HCT116 (cell line): ENCODE measurements at regions not wholly inside any gene's neighbourhood (a gene's known extent, or its start where the extent isn't known, plus 50 kb on each side); places are given as distances from the start of the nearest gene placed in this dataset.

Experiments used
- ATAC-seq: fragments of 200-7000 bp; cut with Tn5 transposase; 2 replicates; pipeline ENCODE4 v1.9.1; 2020; ENCODE audit warnings: mild to moderate bottlenecking, moderate library complexity
- BruUV-seq: library from RNA; stranded (reverse); fragments of 400-500 nt; replicated peaks from 2 replicates; lab custom pipeline; 2021; lab: Mats Ljungman, UMichigan
- CTCF ChIA-PET: fragments of 300-600 bp; sonication (Branson Sonifier 250); formaldehyde crosslinking; loops from one replicate; lab custom pipeline; 2021; ENCODE audit warnings: antibody characterized with exemption; lab: Charles Lee
- POLR2A ChIA-PET: fragments of 300-600, 350-600 bp; sonication (Branson Sonifier 250); formaldehyde crosslinking; loops from one replicate; lab custom pipeline; 2021; ENCODE audit warnings: antibody characterized with exemption; lab: Charles Lee
- RAD21 ChIA-PET, 2 experiments: fragments of 300-600 bp; sonication (Branson Sonifier 250); formaldehyde crosslinking; loops; one replicate each; lab custom pipeline; 2023; ENCODE audit warnings: low total read pairs in 2 of 2; ENCODE audit not compliant: uncharacterized antibody in 2 of 2, unreplicated experiment in 2 of 2, low non-redundant PET in 1 of 2; lab: Charles Lee
- DNase-seq: peaks from one replicate; pipeline ENCODE4 v3.0.0-alpha.2; 2010; ENCODE audit warnings: low read depth, low spot score
- H2AFZ ChIP-seq: fragments of 200-600 bp; shearing (Covaris generic), sonication (generic); 2 replicates; pipeline ENCODE4 v1.6.1; 2017; ENCODE audit warnings: low read depth, mixed run types, mixed read lengths, antibody characterized with exemption, low read length; ENCODE audit not compliant: poor library complexity, severe bottlenecking
- H3K27ac ChIP-seq: 2 replicates; pipeline ENCODE4 v1.5.1; 2012; ENCODE audit warnings: low read depth, low read length
- H3K27me3 ChIP-seq: fragments of 200-600 bp; sonication (generic); 2 replicates; pipeline ENCODE4 v1.6.1; 2016; ENCODE audit warnings: mixed run types, low read length, mixed read lengths; ENCODE audit not compliant: insufficient read depth
- H3K36me3 ChIP-seq, 2 experiments: fragments of 200-500 bp in 1 of 2; fragments of 200-600 bp in 1 of 2; sonication (Bioruptor generic) in 1 of 2; sonication (generic) in 1 of 2; 2 replicates each; pipeline versions ENCODE4 v1.5.1 to v1.6.1; 2014 to 2016; ENCODE audit warnings: low read length in 2 of 2, inconsistent platforms in 1 of 2, mixed read lengths in 1 of 2, mixed run types in 1 of 2; ENCODE audit not compliant: insufficient read depth in 2 of 2, control insufficient read depth in 1 of 2
- H3K4me1 ChIP-seq, 2 experiments: fragments of 200-600 bp in 1 of 2; sonication (generic) in 1 of 2; 2 replicates each; pipeline versions ENCODE4 v1.5.1 to v1.6.1; 2012 to 2017; ENCODE audit warnings: low read length in 2 of 2, inconsistent platforms in 1 of 2, mild to moderate bottlenecking in 1 of 2, mixed read lengths in 1 of 2, mixed run types in 1 of 2, moderate library complexity in 1 of 2; ENCODE audit not compliant: insufficient read depth in 2 of 2, control insufficient read depth in 1 of 2
- H3K4me2 ChIP-seq: fragments of 200-600 bp; sonication (generic); 2 replicates; pipeline ENCODE4 v1.6.1; 2017; ENCODE audit warnings: mixed run types, low read length, mixed read lengths
- H3K4me3 ChIP-seq, 2 experiments: fragments of 200-600 bp in 1 of 2; sonication (generic) in 1 of 2; replicated peaks in 1 of 2; 2 replicates each; pipeline ENCODE4 v1.5.1; 2011 to 2016; ENCODE audit warnings: low read length in 2 of 2, control low read depth in 1 of 2, low read depth in 1 of 2, mild to moderate bottlenecking in 1 of 2, mixed read lengths in 1 of 2, mixed run types in 1 of 2
- H3K79me2 ChIP-seq: fragments of 200-600 bp; sonication (generic); 2 replicates; pipeline ENCODE4 v1.6.1; 2017; ENCODE audit warnings: mild to moderate bottlenecking, mixed run types, low read length, moderate library complexity, mixed read lengths; ENCODE audit not compliant: insufficient read depth
- H3K9ac ChIP-seq: fragments of 200-600 bp; sonication (generic); 2 replicates; pipeline ENCODE4 v1.6.1; 2016; ENCODE audit warnings: low read length, mixed read lengths
- H3K9me2 ChIP-seq: fragments of 200-600 bp; sonication (generic), shearing (Covaris generic); 2 replicates; pipeline ENCODE4 v1.6.1; 2017; ENCODE audit warnings: mixed run types, mild to moderate bottlenecking, moderate library complexity; ENCODE audit not compliant: insufficient read depth
- H3K9me3 ChIP-seq, 2 experiments: fragments of 200-500 bp in 1 of 2; fragments of 200-600 bp in 1 of 2; sonication (Bioruptor generic) in 1 of 2; sonication (generic) in 1 of 2; 2 replicates each; pipeline ENCODE4 v1.6.1; 2014 to 2017; ENCODE audit warnings: low read length in 2 of 2, mixed read lengths in 2 of 2, inconsistent platforms in 1 of 2, low read depth in 1 of 2, mild to moderate bottlenecking in 1 of 2, mixed run types in 1 of 2, moderate library complexity in 1 of 2; ENCODE audit not compliant: control insufficient read depth in 1 of 2, insufficient read depth in 1 of 2
- H4K20me1 ChIP-seq: fragments of 200-600 bp; sonication (generic), shearing (Covaris generic); 2 replicates; pipeline ENCODE4 v1.6.1; 2017; ENCODE audit warnings: mixed run types, mild to moderate bottlenecking, moderate library complexity; ENCODE audit not compliant: insufficient read depth
- CEBPB ChIP-seq: IDR thresholded peaks from 2 replicates; pipeline ENCODE4 v1.6.1; 2012; ENCODE audit warnings: low read depth
- EGR1 ChIP-seq: IDR thresholded peaks from 2 replicates; pipeline ENCODE4 v1.6.1; 2012; ENCODE audit warnings: low read depth
- ELF1 ChIP-seq: IDR thresholded peaks from 2 replicates; pipeline ENCODE4 v1.6.1; 2012; ENCODE audit warnings: low read depth, borderline replicate concordance
- POLR2A ChIP-seq: IDR thresholded peaks from 2 replicates; pipeline ENCODE4 v1.7.0; 2011; ENCODE audit warnings: borderline replicate concordance; ENCODE audit not compliant: insufficient read depth, insufficient read length; ENCODE audit errors: extremely low read depth
- POLR2AphosphoS5 ChIP-seq: IDR thresholded peaks from 2 replicates; pipeline ENCODE4 v1.6.1; 2011; ENCODE audit warnings: mild to moderate bottlenecking, low read depth, low read length, moderate library complexity
- SP1 ChIP-seq: IDR thresholded peaks from 2 replicates; pipeline ENCODE4 v1.6.1; 2012; ENCODE audit warnings: low read depth
- SRF ChIP-seq: IDR thresholded peaks from 2 replicates; pipeline ENCODE4 v1.6.1; 2012; ENCODE audit warnings: low read depth
- YY1 ChIP-seq: IDR thresholded peaks from 2 replicates; pipeline ENCODE4 v1.6.1; 2011; ENCODE audit warnings: low read length, low read depth, moderate library complexity, mild to moderate bottlenecking; ENCODE audit not compliant: insufficient replicate concordance; ENCODE audit errors: extremely low read depth
- ZFX ChIP-seq: fragments of 450-650 bp; IDR thresholded peaks from 2 replicates; pipeline ENCODE4 v1.6.1; 2017
- ZNF274 ChIP-seq: fragments of 200-500 bp; sonication (Bioruptor generic); IDR thresholded peaks from 2 replicates; pipeline ENCODE4 v1.6.1; 2014; ENCODE audit warnings: mild to moderate bottlenecking, low read depth, low read length, inconsistent platforms
- intact Hi-C: fragments of 100-400 bp; cut with micrococcal nuclease; formaldehyde crosslinking; loops from 2 replicates; pipeline ENCODE4 v1.10.0; 2022
- TF ChIP-seq, protein P1 (sequence below): IDR thresholded peaks from 2 replicates; pipeline ENCODE4 v1.6.1; 2012; ENCODE audit warnings: low read depth
- TF ChIP-seq, protein P2 (sequence below), 3 experiments: fragments of 200-600 bp in 1 of 3; sonication (generic) in 1 of 3; IDR thresholded peaks in 2 of 3; conservative IDR thresholded peaks in 1 of 3; 2 replicates each; pipeline ENCODE4 v1.5.1; 2012 to 2017; ENCODE audit warnings: low read depth in 2 of 3, low read length in 2 of 3, antibody characterized with exemption in 1 of 3, borderline replicate concordance in 1 of 3, control low read depth in 1 of 3, mild to moderate bottlenecking in 1 of 3, mixed read lengths in 1 of 3, mixed run types in 1 of 3, moderate library complexity in 1 of 3; ENCODE audit not compliant: insufficient read depth in 1 of 3
- TF ChIP-seq, protein P3 (sequence below): IDR thresholded peaks from 2 replicates; pipeline ENCODE4 v1.6.1; 2012
- TF ChIP-seq, protein P4 (sequence below): IDR thresholded peaks from 2 replicates; pipeline ENCODE4 v1.6.1; 2011; ENCODE audit warnings: mild to moderate bottlenecking, low read length, moderate library complexity; ENCODE audit not compliant: insufficient replicate concordance; ENCODE audit errors: extremely low read depth
- TF ChIP-seq, protein P5 (sequence below): IDR thresholded peaks from 2 replicates; pipeline ENCODE4 v1.6.1; 2012

DNA sequence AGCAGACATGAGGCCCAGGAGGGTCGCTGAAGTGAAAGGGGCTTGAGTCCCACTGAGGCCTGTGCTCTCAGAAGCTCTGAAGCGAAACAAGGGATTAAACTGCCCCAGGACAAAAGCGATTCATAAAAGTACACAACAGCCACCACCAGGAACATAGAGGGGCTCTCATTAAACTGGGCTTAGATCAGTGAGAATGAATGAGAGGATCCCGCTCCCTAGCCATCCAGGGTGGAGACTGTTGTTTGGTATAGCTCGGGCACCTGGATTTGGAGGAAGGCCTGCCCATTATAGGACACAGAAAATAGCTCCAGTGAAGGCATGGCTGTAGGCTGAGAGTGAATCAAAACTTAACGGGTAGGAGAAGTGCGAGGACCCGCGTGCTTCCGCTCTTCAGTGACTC, 91.6 kb upstream of the TAB2 start:
- intact Hi-C loops = no loop called here
- no peaks in the 10 kb centered on the region for H3K9me3 ChIP-seq
- CTCF ChIA-PET = no interaction called here

More for the DNA sequence above, 91.6 kb upstream of the TAB2 start:
- Histone ChIP-seq H3K4me3 (no peak overlapping the region), H3K27me3 (no peaks in the 10 kb centered on the region), H3K36me3 (no peaks in the 10 kb centered on the region), H3K79me2 (no peaks in the 10 kb centered on the region), H3K9me2 (no peaks in the 10 kb centered on the region), H3K4me1 (peaks cover 5 to 7% of the 10 kb centered on the region in 2 experiments; a peak in 2 of 4 replicates), H3K4me2 (no peak overlapping the region), H3K9ac (no peak overlapping the region), H4K20me1 (no peaks in the 10 kb centered on the region), H2AFZ (no peak overlapping the region), H3K27ac (no peak overlapping the region)
- ATAC-seq (no peak), DNase-seq (no peak)
- TF ChIP-seq POLR2A = no peak
- TF ChIP-seq, protein P1, sequence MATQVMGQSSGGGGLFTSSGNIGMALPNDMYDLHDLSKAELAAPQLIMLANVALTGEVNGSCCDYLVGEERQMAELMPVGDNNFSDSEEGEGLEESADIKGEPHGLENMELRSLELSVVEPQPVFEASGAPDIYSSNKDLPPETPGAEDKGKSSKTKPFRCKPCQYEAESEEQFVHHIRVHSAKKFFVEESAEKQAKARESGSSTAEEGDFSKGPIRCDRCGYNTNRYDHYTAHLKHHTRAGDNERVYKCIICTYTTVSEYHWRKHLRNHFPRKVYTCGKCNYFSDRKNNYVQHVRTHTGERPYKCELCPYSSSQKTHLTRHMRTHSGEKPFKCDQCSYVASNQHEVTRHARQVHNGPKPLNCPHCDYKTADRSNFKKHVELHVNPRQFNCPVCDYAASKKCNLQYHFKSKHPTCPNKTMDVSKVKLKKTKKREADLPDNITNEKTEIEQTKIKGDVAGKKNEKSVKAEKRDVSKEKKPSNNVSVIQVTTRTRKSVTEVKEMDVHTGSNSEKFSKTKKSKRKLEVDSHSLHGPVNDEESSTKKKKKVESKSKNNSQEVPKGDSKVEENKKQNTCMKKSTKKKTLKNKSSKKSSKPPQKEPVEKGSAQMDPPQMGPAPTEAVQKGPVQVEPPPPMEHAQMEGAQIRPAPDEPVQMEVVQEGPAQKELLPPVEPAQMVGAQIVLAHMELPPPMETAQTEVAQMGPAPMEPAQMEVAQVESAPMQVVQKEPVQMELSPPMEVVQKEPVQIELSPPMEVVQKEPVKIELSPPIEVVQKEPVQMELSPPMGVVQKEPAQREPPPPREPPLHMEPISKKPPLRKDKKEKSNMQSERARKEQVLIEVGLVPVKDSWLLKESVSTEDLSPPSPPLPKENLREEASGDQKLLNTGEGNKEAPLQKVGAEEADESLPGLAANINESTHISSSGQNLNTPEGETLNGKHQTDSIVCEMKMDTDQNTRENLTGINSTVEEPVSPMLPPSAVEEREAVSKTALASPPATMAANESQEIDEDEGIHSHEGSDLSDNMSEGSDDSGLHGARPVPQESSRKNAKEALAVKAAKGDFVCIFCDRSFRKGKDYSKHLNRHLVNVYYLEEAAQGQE = no peak
- TF ChIP-seq, protein P2, sequence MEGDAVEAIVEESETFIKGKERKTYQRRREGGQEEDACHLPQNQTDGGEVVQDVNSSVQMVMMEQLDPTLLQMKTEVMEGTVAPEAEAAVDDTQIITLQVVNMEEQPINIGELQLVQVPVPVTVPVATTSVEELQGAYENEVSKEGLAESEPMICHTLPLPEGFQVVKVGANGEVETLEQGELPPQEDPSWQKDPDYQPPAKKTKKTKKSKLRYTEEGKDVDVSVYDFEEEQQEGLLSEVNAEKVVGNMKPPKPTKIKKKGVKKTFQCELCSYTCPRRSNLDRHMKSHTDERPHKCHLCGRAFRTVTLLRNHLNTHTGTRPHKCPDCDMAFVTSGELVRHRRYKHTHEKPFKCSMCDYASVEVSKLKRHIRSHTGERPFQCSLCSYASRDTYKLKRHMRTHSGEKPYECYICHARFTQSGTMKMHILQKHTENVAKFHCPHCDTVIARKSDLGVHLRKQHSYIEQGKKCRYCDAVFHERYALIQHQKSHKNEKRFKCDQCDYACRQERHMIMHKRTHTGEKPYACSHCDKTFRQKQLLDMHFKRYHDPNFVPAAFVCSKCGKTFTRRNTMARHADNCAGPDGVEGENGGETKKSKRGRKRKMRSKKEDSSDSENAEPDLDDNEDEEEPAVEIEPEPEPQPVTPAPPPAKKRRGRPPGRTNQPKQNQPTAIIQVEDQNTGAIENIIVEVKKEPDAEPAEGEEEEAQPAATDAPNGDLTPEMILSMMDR (IDR thresholded peaks at IDR 0.05 in 2 of 3, conservative IDR thresholded peaks at IDR 0.05 in 1 of 3; ENCODE audit: borderline replicate concordance in 1 of 3, insufficient read depth in 1 of 3, low read depth in 2 of 3, low read length in 2 of 3) = no peak
- TF ChIP-seq, protein P3, sequence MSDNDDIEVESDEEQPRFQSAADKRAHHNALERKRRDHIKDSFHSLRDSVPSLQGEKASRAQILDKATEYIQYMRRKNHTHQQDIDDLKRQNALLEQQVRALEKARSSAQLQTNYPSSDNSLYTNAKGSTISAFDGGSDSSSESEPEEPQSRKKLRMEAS = no peak
- TF ChIP-seq POLR2AphosphoS5 = no peak
- TF ChIP-seq ELF1 = no peak
- TF ChIP-seq EGR1 = no peak
- no peak for TF ChIP-seq SRF
- TF ChIP-seq CEBPB = no peak
- TF ChIP-seq, protein P4, sequence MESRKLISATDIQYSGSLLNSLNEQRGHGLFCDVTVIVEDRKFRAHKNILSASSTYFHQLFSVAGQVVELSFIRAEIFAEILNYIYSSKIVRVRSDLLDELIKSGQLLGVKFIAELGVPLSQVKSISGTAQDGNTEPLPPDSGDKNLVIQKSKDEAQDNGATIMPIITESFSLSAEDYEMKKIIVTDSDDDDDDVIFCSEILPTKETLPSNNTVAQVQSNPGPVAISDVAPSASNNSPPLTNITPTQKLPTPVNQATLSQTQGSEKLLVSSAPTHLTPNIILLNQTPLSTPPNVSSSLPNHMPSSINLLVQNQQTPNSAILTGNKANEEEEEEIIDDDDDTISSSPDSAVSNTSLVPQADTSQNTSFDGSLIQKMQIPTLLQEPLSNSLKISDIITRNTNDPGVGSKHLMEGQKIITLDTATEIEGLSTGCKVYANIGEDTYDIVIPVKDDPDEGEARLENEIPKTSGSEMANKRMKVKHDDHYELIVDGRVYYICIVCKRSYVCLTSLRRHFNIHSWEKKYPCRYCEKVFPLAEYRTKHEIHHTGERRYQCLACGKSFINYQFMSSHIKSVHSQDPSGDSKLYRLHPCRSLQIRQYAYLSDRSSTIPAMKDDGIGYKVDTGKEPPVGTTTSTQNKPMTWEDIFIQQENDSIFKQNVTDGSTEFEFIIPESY = no peak
- TF ChIP-seq YY1 = no peak
- TF ChIP-seq SP1 = no peak
- no peak for TF ChIP-seq ZFX
- no peak for TF ChIP-seq ZNF274
- TF ChIP-seq, protein P5, sequence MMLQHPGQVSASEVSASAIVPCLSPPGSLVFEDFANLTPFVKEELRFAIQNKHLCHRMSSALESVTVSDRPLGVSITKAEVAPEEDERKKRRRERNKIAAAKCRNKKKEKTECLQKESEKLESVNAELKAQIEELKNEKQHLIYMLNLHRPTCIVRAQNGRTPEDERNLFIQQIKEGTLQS = no peak
- POLR2A ChIA-PET = no interaction called here
- RAD21 ChIA-PET = no interaction called here
- no TSS peak for BruUV-seq
